ENCODE measurements at regions not wholly inside any gene's neighbourhood (a gene's known extent, or its start where the extent isn't known, plus 50 kb on each side); places are given as distances from the start of the nearest gene placed in this dataset.

GRCh38 chr7:17674943-17675608 lies 265.2 kb downstream of the SNX13 start:
- H3K36me3 ChIP-seq: no peaks in the 10 kb centered on the region
- DNase-seq (no peak), ATAC-seq (no peak)
- H3K27me3 ChIP-seq: no peaks in the 10 kb centered on the region
- no peak for TF ChIP-seq CTCF (IDR thresholded peaks at IDR 0.05)
- no peak overlapping the region for H3K27ac ChIP-seq
- intact Hi-C loops (cut with DNase I): no loop called here
- no peak overlapping the region for H3K4me3 ChIP-seq
- peaks cover 9 to 11% of the 10 kb centered on the region in 2 donors for H3K4me1 ChIP-seq
- no peaks in the 10 kb centered on the region for H3K9me3 ChIP-seq

- no peak overlapping the region for H3K27ac ChIP-seq
- intact Hi-C loops (cut with DNase I): no loop called here
- DNase-seq: no peak
- H3K4me1 ChIP-seq: peaks cover 18 to 22% of the 10 kb centered on the region in 2 donors
- TF ChIP-seq CTCF (IDR thresholded peaks at IDR 0.05): no peak
- H3K9me3 ChIP-seq: no peaks in the 10 kb centered on the region
- H3K4me3 ChIP-seq: no peak overlapping the region
- no peaks in the 10 kb centered on the region for H3K36me3 ChIP-seq
- no peak for ATAC-seq
- H3K27me3 ChIP-seq: no peaks in the 10 kb centered on the region
Measured at GRCh38 chr7:17677408-17677807, 262.9 kb downstream of the SNX13 start.

GRCh38 chr7:17678896-17679295 lies 261.4 kb downstream of the SNX13 start:
- ATAC-seq: no peak
- Histone ChIP-seq H3K36me3 (no peaks in the 10 kb centered on the region), H3K27me3 (no peaks in the 10 kb centered on the region)

GRCh38 chr7:17679458-17679857 lies 260.8 kb downstream of the SNX13 start:
- Histone ChIP-seq H3K36me3 (no peaks in the 10 kb centered on the region), H3K4me3 (no peak overlapping the region), H3K9me3 (no peaks in the 10 kb centered on the region), H3K27ac (peak overlapping the region in 1 of 2 donors; percentile 18), H3K4me1 (peaks cover 18 to 22% of the 10 kb centered on the region in 2 donors), H3K27me3 (no peaks in the 10 kb centered on the region)
- DNase-seq: no peak
- intact Hi-C loops (cut with DNase I): no loop called here
- TF ChIP-seq CTCF (IDR thresholded peaks at IDR 0.05): no peak
- ATAC-seq: peak; percentile 5

More at GRCh38 chr7:17678896-17679295, 261.4 kb downstream of the SNX13 start:
- no peak for TF ChIP-seq CTCF (IDR thresholded peaks at IDR 0.05)
- intact Hi-C loops (cut with DNase I): no loop called here
- no peak for DNase-seq
- no peak overlapping the region for H3K27ac ChIP-seq
- no peak overlapping the region for H3K4me3 ChIP-seq
- peaks cover 18 to 22% of the 10 kb centered on the region in 2 donors for H3K4me1 ChIP-seq
- no peaks in the 10 kb centered on the region for H3K9me3 ChIP-seq

GRCh38 chr7:17680026-17680425 lies 260.3 kb downstream of the SNX13 start:
- TF ChIP-seq CTCF (IDR thresholded peaks at IDR 0.05): no peak
- peak in 1 of 4 donors; percentile 73 for DNase-seq
- Histone ChIP-seq H3K4me3 (no peak overlapping the region), H3K9me3 (no peaks in the 10 kb centered on the region), H3K27ac (peak overlapping the region; percentile 45 to 46), H3K36me3 (no peaks in the 10 kb centered on the region), H3K4me1 (peaks cover 18 to 22% of the 10 kb centered on the region in 2 donors), H3K27me3 (no peaks in the 10 kb centered on the region)
- ATAC-seq: peak; percentile 83
- intact Hi-C loops (cut with DNase I): no loop called here

All from left lung (tissue), 4 donors.